Right ventricle myocardium superior (tissue), 1 donor: ENCODE measurements at regions not wholly inside any gene's neighbourhood (a gene's known extent, or its start where the extent isn't known, plus 50 kb on each side); places are given as distances from the start of the nearest gene placed in this dataset.

ENCODE experiments used
- ATAC-seq: fragments of 200-7000 bp; cut with Tn5 transposase; one replicate; pipeline ENCODE4 v1.9.1; 2020; ENCODE audit warnings: mild to moderate bottlenecking; ENCODE audit not compliant: poor library complexity
- DNase-seq: peaks from one replicate; pipeline ENCODE4 v3.0.0-alpha.2; 2020
- intact Hi-C: fragments of 100-400 bp; cut with DNase I; formaldehyde crosslinking; loops from one replicate; pipeline ENCODE4 v1.11.2; 2022
- donor health status: DM: no; HTN: yes; CAD: no; lungs with severe emphysema.

DNA sequence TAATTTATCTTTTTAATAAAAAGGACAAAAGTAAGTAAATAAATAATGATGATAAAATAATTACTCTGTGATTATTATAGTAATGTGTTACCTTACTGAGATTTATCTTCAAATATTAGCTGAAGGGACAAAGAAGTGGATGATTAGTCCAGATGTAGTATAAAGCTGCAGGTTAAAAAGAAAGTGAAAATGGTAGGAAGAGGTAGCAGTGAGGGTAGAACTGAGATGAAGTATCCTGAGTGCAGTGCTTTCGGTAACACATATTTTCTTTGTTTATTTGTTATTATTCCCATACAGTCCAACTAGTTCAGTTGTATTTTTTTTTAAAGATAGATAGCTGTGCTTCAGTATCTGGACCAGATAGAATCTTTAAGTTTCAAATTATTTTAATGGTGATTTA, 1203.5 kb downstream of the NCAM2 start:
- intact Hi-C loops: no loop called here
- DNase-seq: no peak
- no peak for ATAC-seq

- DNase-seq: no peak
- intact Hi-C loops: no loop called here
- ATAC-seq: no peak
Measured at GRCh38 chr21:22209304-22209700, 1211.1 kb downstream of the NCAM2 start.

GRCh38 chr21:22211943-22212342, 1213.7 kb downstream of the NCAM2 start:
- ATAC-seq (no peak), DNase-seq (no peak)
- intact Hi-C loops: no loop called here

DNA sequence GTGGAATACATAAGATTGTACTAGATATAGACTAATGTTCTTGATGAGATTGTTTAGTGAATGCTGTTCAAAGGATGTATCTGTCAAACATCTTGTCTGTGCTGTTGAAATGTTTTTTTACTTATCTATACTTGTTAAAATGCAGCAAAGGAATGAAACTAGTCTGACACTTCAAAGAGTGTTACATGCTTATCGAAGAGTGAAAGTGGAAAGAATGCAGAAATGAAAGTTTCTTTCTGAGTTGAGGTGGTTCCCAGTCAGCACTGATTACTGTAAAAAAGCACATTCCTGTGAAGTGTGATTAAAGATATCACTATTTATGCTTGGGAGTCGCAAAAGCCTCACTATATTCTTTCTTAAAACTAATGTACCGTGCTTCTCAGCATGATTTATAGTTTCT, 1225.2 kb downstream of the NCAM2 start:
- ATAC-seq: no peak
- intact Hi-C loops: no loop called here
- no peak for DNase-seq

- no peak for DNase-seq
- intact Hi-C loops: no loop called here
- ATAC-seq: no peak
Measured at GRCh38 chr21:22224261-22224660, 1226.1 kb downstream of the NCAM2 start.

DNA sequence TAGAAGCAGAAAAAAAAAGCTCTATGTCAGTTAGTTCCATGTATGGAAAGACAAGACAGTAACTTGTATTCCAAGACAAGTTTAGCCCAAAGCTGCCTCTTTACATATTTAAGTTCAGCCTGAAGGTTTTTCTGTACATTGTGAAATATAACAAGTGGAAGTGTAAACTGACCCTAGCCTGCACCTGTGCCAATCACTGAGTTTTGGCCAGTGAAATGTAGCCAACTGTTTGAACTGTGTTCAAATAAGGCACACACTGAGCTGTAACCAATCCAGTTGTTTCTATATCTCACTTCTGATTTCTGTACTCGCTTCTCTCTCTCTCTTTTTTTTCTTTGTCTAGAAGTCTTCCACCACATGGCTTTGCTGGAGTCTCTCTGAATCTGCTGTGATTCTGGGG, 1227.1 kb downstream of the NCAM2 start:
- DNase-seq: no peak
- no peak for ATAC-seq

DNA sequence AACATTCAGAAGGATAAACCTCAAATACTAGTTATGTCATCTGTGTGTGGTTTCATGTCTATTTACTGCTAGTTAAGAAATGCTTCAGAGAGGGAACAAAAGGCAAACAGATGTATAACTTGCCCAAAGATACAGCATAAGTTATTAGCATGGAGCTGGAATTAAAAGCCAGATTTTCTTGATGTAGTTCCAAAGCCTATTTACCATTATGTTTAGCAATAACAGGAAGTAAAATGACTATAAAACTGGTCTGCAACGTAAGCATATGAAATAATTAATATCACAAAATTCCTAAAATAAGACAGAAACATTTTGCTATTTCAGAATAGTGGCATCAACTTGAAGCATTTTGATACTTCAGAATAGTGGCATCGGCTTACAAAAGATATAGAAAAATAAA, 1232.8 kb downstream of the NCAM2 start:
- DNase-seq (no peak), ATAC-seq (no peak)
- intact Hi-C loops: no loop called here

More for the DNA sequence above, 1227.1 kb downstream of the NCAM2 start:
- intact Hi-C loops: no loop called here

DNA sequence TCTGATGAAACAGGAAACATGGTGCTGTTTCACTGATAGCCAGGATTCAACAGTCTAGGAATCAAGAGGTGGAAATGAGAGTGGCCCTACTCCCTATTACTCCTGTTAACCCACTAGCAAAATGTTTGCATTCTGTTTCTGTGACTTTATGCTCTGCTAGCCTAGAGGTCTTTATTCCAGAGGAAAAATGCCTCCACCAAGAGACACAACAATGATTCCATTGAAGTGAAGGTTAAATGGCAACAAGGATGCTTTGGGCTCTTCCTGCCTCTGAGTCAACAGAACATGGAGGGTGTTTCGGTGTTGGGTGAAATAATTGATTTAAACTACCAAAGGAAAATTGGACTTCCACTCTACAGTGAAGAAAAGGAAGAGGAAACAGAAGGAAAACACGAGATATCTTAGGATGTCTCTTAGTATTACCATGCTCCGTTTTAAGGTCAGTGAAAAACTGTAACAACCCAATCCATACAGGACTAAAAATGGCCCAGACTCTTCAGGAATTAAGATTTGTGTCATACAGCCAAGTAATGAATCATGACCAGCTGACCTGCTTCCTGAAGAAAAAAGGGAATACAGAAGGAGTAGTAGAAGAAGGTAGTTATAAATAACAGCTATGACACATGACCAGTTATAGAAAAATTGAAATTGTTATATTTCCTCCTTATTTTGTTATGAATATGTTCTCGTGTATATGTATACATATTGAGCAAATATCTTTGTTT, 1237.8 kb downstream of the NCAM2 start:
- ATAC-seq (no peak), DNase-seq (no peak)
- intact Hi-C loops: no loop called here

DNA sequence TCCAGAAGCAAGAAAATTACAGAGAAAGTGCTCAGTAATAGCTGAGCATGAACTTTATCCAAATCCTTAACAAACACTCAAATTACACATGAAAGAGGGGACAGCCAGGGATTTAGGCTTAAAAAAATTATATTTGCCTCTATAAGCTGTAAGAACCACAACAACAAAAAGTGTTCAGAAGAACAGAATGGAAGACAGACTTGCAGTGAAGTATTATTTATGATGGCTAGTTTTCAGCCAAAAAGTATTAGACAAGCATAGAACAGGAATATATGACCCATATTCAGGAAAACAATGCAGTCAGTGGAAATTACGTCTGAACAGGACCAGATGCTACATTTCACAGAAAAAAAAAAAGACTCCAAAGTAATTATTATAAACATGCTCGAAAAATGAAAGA, 1246.3 kb downstream of the NCAM2 start:
- DNase-seq (no peak), ATAC-seq (no peak)
- intact Hi-C loops: no loop called here

GRCh38 chr21:22250355-22250754, 1252.1 kb downstream of the NCAM2 start:
- ATAC-seq (no peak), DNase-seq (no peak)
- intact Hi-C loops: no loop called here

DNA sequence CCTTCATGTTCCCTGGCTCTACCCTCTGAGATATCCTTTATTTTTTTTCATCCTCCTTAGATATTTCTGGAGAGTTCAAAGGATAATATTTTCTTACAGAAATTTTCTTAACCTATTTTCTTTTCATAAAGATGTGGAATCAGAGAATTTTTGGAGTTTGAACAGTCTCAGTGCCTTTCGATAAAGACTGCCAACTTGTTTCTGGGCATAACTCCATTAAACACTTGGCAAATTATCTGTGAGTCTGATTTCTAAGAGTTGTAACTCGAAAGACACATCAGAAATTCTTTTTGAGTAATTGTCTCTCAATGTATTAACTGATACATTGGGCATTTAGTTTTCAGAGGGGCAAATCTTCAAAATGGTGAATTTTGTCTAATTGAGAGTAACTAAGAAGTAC, 1255.6 kb downstream of the NCAM2 start:
- intact Hi-C loops: no loop called here
- no peak for DNase-seq
- no peak for ATAC-seq

DNA sequence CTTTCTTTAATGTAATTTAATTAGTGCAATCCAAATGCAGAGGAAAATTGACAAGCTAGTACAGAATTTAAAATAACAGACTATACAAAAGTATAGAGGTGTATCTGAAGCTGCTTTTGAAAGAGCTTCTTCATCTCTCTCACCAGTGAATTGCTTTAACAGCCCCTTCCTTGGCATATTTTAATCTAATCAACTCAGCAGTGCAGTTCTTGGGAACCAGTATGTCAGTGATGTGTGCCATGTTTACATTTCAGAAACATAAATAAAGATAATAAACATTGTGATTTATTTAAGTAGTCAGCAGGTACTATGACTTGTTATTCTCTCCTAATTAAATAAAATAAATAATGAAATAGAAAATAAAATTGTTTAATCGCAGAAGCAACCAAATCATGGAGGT, 1260.6 kb downstream of the NCAM2 start:
- DNase-seq (no peak), ATAC-seq (no peak)
- intact Hi-C loops: no loop called here

- ATAC-seq: no peak
- no peak for DNase-seq
Measured at GRCh38 chr21:22260274-22260673, 1262.1 kb downstream of the NCAM2 start.

DNA sequence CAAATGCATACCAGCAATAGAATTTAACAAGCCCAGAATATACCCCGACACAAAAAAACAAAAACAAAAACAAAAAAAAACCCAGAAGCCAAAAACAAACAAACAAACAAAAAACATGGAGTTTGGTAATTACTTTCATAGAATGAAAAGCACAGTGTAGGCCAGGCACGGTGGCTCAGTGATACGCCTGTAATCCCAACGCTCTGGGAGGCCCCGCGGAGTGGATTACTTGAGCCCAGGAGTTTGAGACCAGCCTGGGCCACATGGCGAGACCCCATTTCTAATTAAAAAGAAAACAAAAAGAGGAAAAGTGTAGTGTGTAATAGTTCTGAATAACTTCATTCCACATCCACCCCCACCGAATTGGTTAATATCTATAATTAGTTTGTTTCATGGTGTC, 1265.7 kb downstream of the NCAM2 start:
- intact Hi-C loops: no loop called here
- no peak for ATAC-seq
- DNase-seq: peak; percentile 35

More at GRCh38 chr21:22260274-22260673, 1262.1 kb downstream of the NCAM2 start:
- intact Hi-C loops: no loop called here

- no peak for ATAC-seq
- no peak for DNase-seq
- intact Hi-C loops: no loop called here
Measured at GRCh38 chr21:22277341-22277740, 1279.1 kb downstream of the NCAM2 start.

DNA sequence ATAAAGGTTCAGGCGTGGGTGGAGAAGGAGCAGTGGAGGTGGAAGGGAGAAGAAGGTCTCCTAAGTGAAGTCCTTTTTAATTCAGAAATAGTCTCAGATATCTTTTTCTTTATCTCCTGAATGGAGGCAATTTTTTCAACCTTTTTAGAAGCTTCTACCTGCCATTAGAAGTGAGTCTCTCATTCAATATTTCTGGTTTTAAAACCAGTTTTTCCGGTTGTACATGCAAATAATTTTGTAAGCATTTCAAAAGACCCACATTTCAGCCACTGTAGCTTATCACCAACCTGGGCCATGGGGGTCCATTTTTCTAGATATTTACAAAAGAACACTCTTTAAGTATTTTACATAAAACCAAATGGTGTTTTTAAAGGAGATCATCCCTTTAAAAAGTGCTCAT, 1280.2 kb downstream of the NCAM2 start:
- no peak for ATAC-seq

DNA sequence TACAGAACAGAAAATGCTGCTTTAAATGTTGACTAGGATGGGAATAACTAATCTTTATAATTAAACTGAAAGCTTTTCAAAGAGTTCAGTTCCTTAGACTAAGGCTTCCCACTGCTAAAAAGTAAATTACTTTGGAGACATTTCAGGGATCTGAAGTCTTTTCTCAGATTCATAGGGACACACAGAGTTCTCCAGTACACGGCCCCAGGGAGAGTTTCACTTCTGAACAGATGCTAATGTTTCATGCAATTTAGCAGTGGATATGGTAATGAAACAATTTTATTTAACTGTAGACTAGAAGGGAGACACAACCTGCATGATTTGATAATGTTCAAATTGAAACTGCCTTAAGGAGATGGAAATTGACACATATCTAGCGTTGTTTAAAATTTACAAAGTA, 1282.6 kb downstream of the NCAM2 start:
- ATAC-seq (no peak), DNase-seq (no peak)
- intact Hi-C loops: no loop called here

More for the DNA sequence above, 1280.2 kb downstream of the NCAM2 start:
- no peak for DNase-seq
- intact Hi-C loops: no loop called here

- no peak for DNase-seq
- ATAC-seq: no peak
- intact Hi-C loops: no loop called here
Measured at GRCh38 chr21:22288885-22289499, 1290.8 kb downstream of the NCAM2 start.

- intact Hi-C loops: no loop called here
- DNase-seq (no peak), ATAC-seq (no peak)
Measured at GRCh38 chr21:22292144-22292543, 1293.9 kb downstream of the NCAM2 start.

DNA sequence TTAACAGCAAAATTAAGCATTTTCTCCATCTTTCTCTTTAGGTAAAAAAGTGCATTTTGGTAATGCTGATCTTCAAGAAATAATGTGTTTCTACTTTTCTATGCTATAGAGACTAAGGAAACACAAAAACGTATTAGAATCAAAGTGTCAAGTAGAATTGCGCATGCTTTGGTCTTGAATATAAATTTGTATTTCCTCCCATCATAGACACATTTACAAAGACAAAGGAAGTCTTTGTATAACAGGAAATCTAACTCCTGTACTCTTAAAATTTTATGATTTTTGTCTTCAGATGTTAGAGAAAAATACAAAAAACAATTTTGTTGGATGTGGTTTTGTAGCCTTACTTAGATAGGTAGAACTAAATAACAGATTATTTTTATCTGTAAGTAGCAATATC, 1299.4 kb downstream of the NCAM2 start:
- intact Hi-C loops: no loop called here
- ATAC-seq (no peak), DNase-seq (no peak)
